ENCODE measurements at regions not wholly inside any gene's neighbourhood (a gene's known extent, or its start where the extent isn't known, plus 50 kb on each side); places are given as distances from the start of the nearest gene placed in this dataset.

DNA sequence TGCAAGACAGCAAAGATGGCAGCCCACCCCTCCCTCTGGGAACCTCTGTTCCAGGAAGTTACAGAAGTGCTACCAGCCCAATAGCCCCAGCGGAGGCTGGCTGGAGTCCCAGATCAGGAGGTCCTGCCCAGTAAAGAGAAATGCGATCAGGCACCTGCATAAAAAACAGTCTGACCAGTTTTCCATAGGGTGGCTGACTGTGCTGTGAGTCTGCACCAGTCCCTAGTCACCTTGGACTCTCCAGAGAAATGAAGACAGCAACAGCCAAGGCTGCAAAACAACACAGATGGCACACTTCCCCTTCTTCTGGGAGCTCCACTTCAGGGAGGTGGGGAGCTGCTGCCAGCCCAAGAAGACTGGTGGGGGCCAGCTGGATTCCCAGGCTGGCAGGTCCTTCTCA, 265.5 kb upstream of the PCSK5 start:
- Histone ChIP-seq H3K4me3 (replicated peaks; ENCODE audit: low read depth, low read length) (no peak overlapping the region), H3K27me3 (replicated peaks; ENCODE audit: control insufficient read depth, insufficient read depth, low read length) (no peaks in the 10 kb centered on the region), H3K36me3 (ENCODE audit: control insufficient read depth, insufficient read depth, low read length) (no peaks in the 10 kb centered on the region)
- no peak for DNase-seq (ENCODE audit: extremely low read depth, insufficient read length)
- TF ChIP-seq, protein P1, sequence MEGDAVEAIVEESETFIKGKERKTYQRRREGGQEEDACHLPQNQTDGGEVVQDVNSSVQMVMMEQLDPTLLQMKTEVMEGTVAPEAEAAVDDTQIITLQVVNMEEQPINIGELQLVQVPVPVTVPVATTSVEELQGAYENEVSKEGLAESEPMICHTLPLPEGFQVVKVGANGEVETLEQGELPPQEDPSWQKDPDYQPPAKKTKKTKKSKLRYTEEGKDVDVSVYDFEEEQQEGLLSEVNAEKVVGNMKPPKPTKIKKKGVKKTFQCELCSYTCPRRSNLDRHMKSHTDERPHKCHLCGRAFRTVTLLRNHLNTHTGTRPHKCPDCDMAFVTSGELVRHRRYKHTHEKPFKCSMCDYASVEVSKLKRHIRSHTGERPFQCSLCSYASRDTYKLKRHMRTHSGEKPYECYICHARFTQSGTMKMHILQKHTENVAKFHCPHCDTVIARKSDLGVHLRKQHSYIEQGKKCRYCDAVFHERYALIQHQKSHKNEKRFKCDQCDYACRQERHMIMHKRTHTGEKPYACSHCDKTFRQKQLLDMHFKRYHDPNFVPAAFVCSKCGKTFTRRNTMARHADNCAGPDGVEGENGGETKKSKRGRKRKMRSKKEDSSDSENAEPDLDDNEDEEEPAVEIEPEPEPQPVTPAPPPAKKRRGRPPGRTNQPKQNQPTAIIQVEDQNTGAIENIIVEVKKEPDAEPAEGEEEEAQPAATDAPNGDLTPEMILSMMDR (IDR thresholded peaks at IDR 0.05; ENCODE audit: insufficient read depth, low read length, poor library complexity, severe bottlenecking) = no peak

- TF ChIP-seq, protein P1 (IDR thresholded peaks at IDR 0.05; ENCODE audit: insufficient read depth, low read length, poor library complexity, severe bottlenecking) = no peak
- no peaks in the 10 kb centered on the region for H3K27me3 ChIP-seq (replicated peaks; ENCODE audit: control insufficient read depth, insufficient read depth, low read length)
- no peak for DNase-seq (ENCODE audit: extremely low read depth, insufficient read length)
- no peaks in the 10 kb centered on the region for H3K36me3 ChIP-seq (ENCODE audit: control insufficient read depth, insufficient read depth, low read length)
- H3K4me3 ChIP-seq (replicated peaks; ENCODE audit: low read depth, low read length) = no peak overlapping the region
Observed at GRCh38 chr9:75626860-75627259, 263.6 kb upstream of the PCSK5 start.

- no peak for DNase-seq (ENCODE audit: extremely low read depth, insufficient read length)
- H3K36me3 ChIP-seq (ENCODE audit: control insufficient read depth, insufficient read depth, low read length) = no peaks in the 10 kb centered on the region
- no peaks in the 10 kb centered on the region for H3K27me3 ChIP-seq (replicated peaks; ENCODE audit: control insufficient read depth, insufficient read depth, low read length)
- TF ChIP-seq, protein P1 (IDR thresholded peaks at IDR 0.05; ENCODE audit: insufficient read depth, low read length, poor library complexity, severe bottlenecking) = no peak
- no peak overlapping the region for H3K4me3 ChIP-seq (replicated peaks; ENCODE audit: low read depth, low read length)
Observed at GRCh38 chr9:75628952-75629351, 261.5 kb upstream of the PCSK5 start.

GRCh38 chr9:75633451-75634057, 256.9 kb upstream of the PCSK5 start:
- no peaks in the 10 kb centered on the region for H3K36me3 ChIP-seq (ENCODE audit: control insufficient read depth, insufficient read depth, low read length)
- DNase-seq (ENCODE audit: extremely low read depth, insufficient read length) = no peak
- TF ChIP-seq, protein P1 (IDR thresholded peaks at IDR 0.05; ENCODE audit: insufficient read depth, low read length, poor library complexity, severe bottlenecking) = no peak
- H3K4me3 ChIP-seq (replicated peaks; ENCODE audit: low read depth, low read length) = no peak overlapping the region
- H3K27me3 ChIP-seq (replicated peaks; ENCODE audit: control insufficient read depth, insufficient read depth, low read length) = no peaks in the 10 kb centered on the region

GRCh38 chr9:75636427-75637045, 253.9 kb upstream of the PCSK5 start:
- H3K4me3 ChIP-seq (replicated peaks; ENCODE audit: low read depth, low read length) = no peak overlapping the region

More at GRCh38 chr9:75636427-75637045, 253.9 kb upstream of the PCSK5 start:
- Histone ChIP-seq H3K36me3 (ENCODE audit: control insufficient read depth, insufficient read depth, low read length) (no peaks in the 10 kb centered on the region), H3K27me3 (replicated peaks; ENCODE audit: control insufficient read depth, insufficient read depth, low read length) (no peaks in the 10 kb centered on the region)
- DNase-seq (ENCODE audit: extremely low read depth, insufficient read length) = no peak
- TF ChIP-seq, protein P1 (IDR thresholded peaks at IDR 0.05; ENCODE audit: insufficient read depth, low read length, poor library complexity, severe bottlenecking) = no peak

All from GM06990 (cell line).